ENCODE measurements at regions not wholly inside any gene's neighbourhood (a gene's known extent, or its start where the extent isn't known, plus 50 kb on each side); places are given as distances from the start of the nearest gene placed in this dataset.
"Not testable (repeated sequence)": the region's sequence is repeated elsewhere in the genome, so short reads cannot be mapped to it uniquely, and the experiment has no call there.

- no peak for DNase-seq
Observed at GRCh38 chr5:92371171-92371888, 988.2 kb upstream of the ARRDC3 start.

GRCh38 chr5:92370032-92370431, 986.9 kb upstream of the ARRDC3 start:
- no peak for DNase-seq

GRCh38 chr5:92369587-92369986, 986.5 kb upstream of the ARRDC3 start:
- DNase-seq = no peak

GRCh38 chr5:92364986-92365550, 982.0 kb upstream of the ARRDC3 start:
- peak; percentile 16 for DNase-seq

- no peak for DNase-seq
Observed at GRCh38 chr5:92353107-92354030, 970.3 kb upstream of the ARRDC3 start.

- no peak for DNase-seq
Observed at GRCh38 chr5:92337772-92338234, 954.7 kb upstream of the ARRDC3 start.

GRCh38 chr5:92332039-92332438, 948.9 kb upstream of the ARRDC3 start:
- DNase-seq = no peak

- DNase-seq = no peak
Observed at GRCh38 chr5:92330365-92330764, 947.2 kb upstream of the ARRDC3 start.

- no peak for DNase-seq
Observed at GRCh38 chr5:92329759-92330158, 946.6 kb upstream of the ARRDC3 start.

GRCh38 chr5:92328584-92329259, 945.6 kb upstream of the ARRDC3 start:
- no peak for DNase-seq

GRCh38 chr5:92320446-92320845, 937.3 kb upstream of the ARRDC3 start:
- no peak for DNase-seq

GRCh38 chr5:92313385-92313784, 930.3 kb upstream of the ARRDC3 start:
- DNase-seq = no peak

- DNase-seq = peak; percentile 33
Observed at GRCh38 chr5:92309336-92309991, 926.3 kb upstream of the ARRDC3 start.

- DNase-seq = no peak
Observed at GRCh38 chr5:92308679-92309078, 925.6 kb upstream of the ARRDC3 start.

- not testable (repeated sequence) for DNase-seq
Observed at GRCh38 chr5:92302356-92302755, 919.2 kb upstream of the ARRDC3 start.

GRCh38 chr5:92283521-92283920, 900.4 kb upstream of the ARRDC3 start:
- DNase-seq = no peak

GRCh38 chr5:92271750-92272149, 888.6 kb upstream of the ARRDC3 start:
- DNase-seq = not testable (repeated sequence)

- DNase-seq = no peak
Observed at GRCh38 chr5:92268343-92268742, 885.2 kb upstream of the ARRDC3 start.

GRCh38 chr5:92267830-92268229, 884.7 kb upstream of the ARRDC3 start:
- DNase-seq = no peak

GRCh38 chr5:92265804-92266203, 882.7 kb upstream of the ARRDC3 start:
- DNase-seq = no peak

- not testable (repeated sequence) for DNase-seq
Observed at GRCh38 chr5:92255605-92256004, 872.5 kb upstream of the ARRDC3 start.

GRCh38 chr5:92248518-92248917, 865.4 kb upstream of the ARRDC3 start:
- no peak for DNase-seq
